ENCODE measurements at regions not wholly inside any gene's neighbourhood (a gene's known extent, or its start where the extent isn't known, plus 50 kb on each side); places are given as distances from the start of the nearest gene placed in this dataset.

GRCh38 chr10:58992830-58993460, 183.5 kb upstream of the PHYHIPL start:
- Histone ChIP-seq H3K9me3 (ENCODE audit: severe bottlenecking) (no peaks in the 10 kb centered on the region), H3K4me1 (ENCODE audit: insufficient read depth, poor library complexity, severe bottlenecking) (no peaks in the 10 kb centered on the region), H3K4me3 (ENCODE audit: severe bottlenecking) (no peak overlapping the region), H3K27ac (ENCODE audit: poor library complexity, severe bottlenecking) (no peak overlapping the region), H3K36me3 (ENCODE audit: low read depth) (no peaks in the 10 kb centered on the region), H3K27me3 (ENCODE audit: insufficient read depth, poor library complexity, severe bottlenecking) (no peaks in the 10 kb centered on the region)
- ATAC-seq (ENCODE audit: low read depth) (no peak), DNase-seq (ENCODE audit: low spot score) (no peak)
- TF ChIP-seq CTCF (IDR thresholded peaks at IDR 0.05; ENCODE audit: poor library complexity, severe bottlenecking): no peak

GRCh38 chr10:58993480-58994221, 182.8 kb upstream of the PHYHIPL start:
- TF ChIP-seq CTCF (IDR thresholded peaks at IDR 0.05; ENCODE audit: poor library complexity, severe bottlenecking): no peak
- Histone ChIP-seq H3K4me3 (ENCODE audit: severe bottlenecking) (no peak overlapping the region), H3K9me3 (ENCODE audit: severe bottlenecking) (no peaks in the 10 kb centered on the region), H3K27ac (ENCODE audit: poor library complexity, severe bottlenecking) (no peak overlapping the region), H3K36me3 (ENCODE audit: low read depth) (no peaks in the 10 kb centered on the region), H3K4me1 (ENCODE audit: insufficient read depth, poor library complexity, severe bottlenecking) (no peaks in the 10 kb centered on the region), H3K27me3 (ENCODE audit: insufficient read depth, poor library complexity, severe bottlenecking) (no peaks in the 10 kb centered on the region)
- DNase-seq (ENCODE audit: low spot score) (no peak), ATAC-seq (ENCODE audit: low read depth) (no peak)

- Histone ChIP-seq H3K9me3 (ENCODE audit: severe bottlenecking) (no peaks in the 10 kb centered on the region), H3K4me1 (ENCODE audit: insufficient read depth, poor library complexity, severe bottlenecking) (no peaks in the 10 kb centered on the region), H3K27me3 (ENCODE audit: insufficient read depth, poor library complexity, severe bottlenecking) (no peaks in the 10 kb centered on the region), H3K27ac (ENCODE audit: poor library complexity, severe bottlenecking) (no peak overlapping the region), H3K4me3 (ENCODE audit: severe bottlenecking) (no peak overlapping the region), H3K36me3 (ENCODE audit: low read depth) (no peaks in the 10 kb centered on the region)
- TF ChIP-seq CTCF (IDR thresholded peaks at IDR 0.05; ENCODE audit: poor library complexity, severe bottlenecking): no peak
- ATAC-seq (ENCODE audit: low read depth) (no peak), DNase-seq (ENCODE audit: low spot score) (no peak)
These were observed 182.0 kb upstream of the PHYHIPL start for GRCh38 chr10:58994226-58995057.

GRCh38 chr10:58995058-58995596, 181.3 kb upstream of the PHYHIPL start:
- H3K36me3 ChIP-seq (ENCODE audit: low read depth): no peaks in the 10 kb centered on the region

More at GRCh38 chr10:58995058-58995596, 181.3 kb upstream of the PHYHIPL start:
- Histone ChIP-seq H3K27ac (ENCODE audit: poor library complexity, severe bottlenecking) (no peak overlapping the region), H3K4me3 (ENCODE audit: severe bottlenecking) (no peak overlapping the region), H3K9me3 (ENCODE audit: severe bottlenecking) (no peaks in the 10 kb centered on the region), H3K4me1 (ENCODE audit: insufficient read depth, poor library complexity, severe bottlenecking) (no peaks in the 10 kb centered on the region), H3K27me3 (ENCODE audit: insufficient read depth, poor library complexity, severe bottlenecking) (no peaks in the 10 kb centered on the region)
- no peak for TF ChIP-seq CTCF (IDR thresholded peaks at IDR 0.05; ENCODE audit: poor library complexity, severe bottlenecking)
- DNase-seq (ENCODE audit: low spot score): no peak
- ATAC-seq (ENCODE audit: low read depth): no peak
